HG02938 (cell line): ENCODE measurements at regions not wholly inside any gene's neighbourhood (a gene's known extent, or its start where the extent isn't known, plus 50 kb on each side); places are given as distances from the start of the nearest gene placed in this dataset.
"Not testable (repeated sequence)": the region's sequence is repeated elsewhere in the genome, so short reads cannot be mapped to it uniquely, and the experiment has no call there.

Source experiments
- ATAC-seq: cut with Tn5 transposase; IDR thresholded peaks from one replicate; pipeline ENCODE4 v1.9.1; 2021; ENCODE audit warnings: mild to moderate bottlenecking, moderate library complexity; ENCODE audit not compliant: unreplicated experiment

- no peak for ATAC-seq
These were observed 830.4 kb upstream of the FAT3 start for GRCh38 chr11:91394073-91394726.

GRCh38 chr11:91382946-91383345 is 841.7 kb upstream of the FAT3 start:
- ATAC-seq: no peak

- ATAC-seq: no peak
These were observed 849.8 kb upstream of the FAT3 start for GRCh38 chr11:91374794-91375193.

GRCh38 chr11:91373497-91373896 is 851.1 kb upstream of the FAT3 start:
- ATAC-seq: no peak

- ATAC-seq: no peak
These were observed 857.8 kb upstream of the FAT3 start for GRCh38 chr11:91366816-91367215.

GRCh38 chr11:91365986-91366585 is 858.5 kb upstream of the FAT3 start:
- ATAC-seq: no peak

GRCh38 chr11:91350931-91351330 is 873.7 kb upstream of the FAT3 start:
- ATAC-seq: no peak

GRCh38 chr11:91326751-91327150 is 897.9 kb upstream of the FAT3 start:
- ATAC-seq: no peak

GRCh38 chr11:91326280-91326679 is 898.3 kb upstream of the FAT3 start:
- no peak for ATAC-seq

GRCh38 chr11:91314521-91314920 is 910.1 kb upstream of the FAT3 start:
- no peak for ATAC-seq

- no peak for ATAC-seq
These were observed 912.1 kb upstream of the FAT3 start for GRCh38 chr11:91312541-91312940.

- ATAC-seq: no peak
These were observed 914.5 kb upstream of the FAT3 start for GRCh38 chr11:91310085-91310484.

- ATAC-seq: no peak
These were observed 916.5 kb upstream of the FAT3 start for GRCh38 chr11:91308069-91308468.

- no peak for ATAC-seq
These were observed 919.2 kb upstream of the FAT3 start for GRCh38 chr11:91305402-91305801.

GRCh38 chr11:91303749-91304148 is 920.9 kb upstream of the FAT3 start:
- ATAC-seq: no peak

- peak; percentile 59 for ATAC-seq
These were observed 924.6 kb upstream of the FAT3 start for GRCh38 chr11:91299980-91300379.

GRCh38 chr11:91296629-91297028 is 928.0 kb upstream of the FAT3 start:
- no peak for ATAC-seq

- ATAC-seq: no peak
These were observed 929.0 kb upstream of the FAT3 start for GRCh38 chr11:91295591-91295990.

- no peak for ATAC-seq
These were observed 931.5 kb upstream of the FAT3 start for GRCh38 chr11:91293119-91293518.

- no peak for ATAC-seq
These were observed 952.5 kb upstream of the FAT3 start for GRCh38 chr11:91272089-91272488.

GRCh38 chr11:91268512-91269295 is 955.9 kb upstream of the FAT3 start:
- ATAC-seq: not testable (repeated sequence)

GRCh38 chr11:91265946-91266345 is 958.7 kb upstream of the FAT3 start:
- ATAC-seq: no peak
